ENCODE measurements at regions not wholly inside any gene's neighbourhood (a gene's known extent, or its start where the extent isn't known, plus 50 kb on each side); places are given as distances from the start of the nearest gene placed in this dataset.

GRCh38 chr1:73811798-73812197, 386.2 kb downstream of the LRRIQ3 start:
- POLR2A ChIA-PET, result no interaction called here
- no peak for TF ChIP-seq CTCF (IDR thresholded peaks at IDR 0.05; ENCODE audit: control extremely low read depth, extremely low read depth, low read depth, missing control alignments)
- no peak for DNase-seq (ENCODE audit: extremely low spot score)
- CTCF ChIA-PET, result interaction anchor here (1.1 kb wide), 1 partner anchor 10 kb away, joined by 3 read pairs; no protein-coding TSS in a partner anchor

GRCh38 chr1:73804935-73805334, 393.0 kb downstream of the LRRIQ3 start:
- POLR2A ChIA-PET, result no interaction called here
- DNase-seq (ENCODE audit: extremely low spot score), result no peak
- no peak for TF ChIP-seq CTCF (IDR thresholded peaks at IDR 0.05; ENCODE audit: control extremely low read depth, extremely low read depth, low read depth, missing control alignments)
- CTCF ChIA-PET, result interaction anchor here (1.0 to 1.4 kb wide), 3 partner anchors 14 to 45 kb away, joined by 4 read pairs; no protein-coding TSS in a partner anchor

- DNase-seq (ENCODE audit: extremely low spot score), result no peak
- POLR2A ChIA-PET, result no interaction called here
- CTCF ChIA-PET, result no interaction called here
- no peak for TF ChIP-seq CTCF (IDR thresholded peaks at IDR 0.05; ENCODE audit: control extremely low read depth, extremely low read depth, low read depth, missing control alignments)
Measured at GRCh38 chr1:73803380-73803779, 394.6 kb downstream of the LRRIQ3 start.

- POLR2A ChIA-PET, result no interaction called here
- CTCF ChIA-PET, result interaction anchor here (0.8 kb wide), 1 partner anchor 11 kb away, joined by 3 read pairs; no protein-coding TSS in a partner anchor
- DNase-seq (ENCODE audit: extremely low spot score), result no peak
- TF ChIP-seq CTCF (IDR thresholded peaks at IDR 0.05; ENCODE audit: control extremely low read depth, extremely low read depth, low read depth, missing control alignments), result no peak
Measured at GRCh38 chr1:73801912-73802429, 396.0 kb downstream of the LRRIQ3 start.

- no peak for DNase-seq (ENCODE audit: extremely low spot score)
Measured at GRCh38 chr1:73800376-73800775, 397.6 kb downstream of the LRRIQ3 start.

GRCh38 chr1:73789965-73790364, 408.0 kb downstream of the LRRIQ3 start:
- no peak for TF ChIP-seq CTCF (IDR thresholded peaks at IDR 0.05; ENCODE audit: control extremely low read depth, extremely low read depth, low read depth, missing control alignments)
- ChIA-PET POLR2A (no interaction called here), CTCF (interaction anchor here (1.1 kb wide), 1 partner anchor 15 kb away, joined by 4 read pairs; no protein-coding TSS in a partner anchor)
- no peak for DNase-seq (ENCODE audit: extremely low spot score)

More at GRCh38 chr1:73800376-73800775, 397.6 kb downstream of the LRRIQ3 start:
- ChIA-PET CTCF (interaction anchor here (1.0 kb wide), 1 partner anchor 30 kb away, joined by 3 read pairs; no protein-coding TSS in a partner anchor), POLR2A (no interaction called here)
- no peak for TF ChIP-seq CTCF (IDR thresholded peaks at IDR 0.05; ENCODE audit: control extremely low read depth, extremely low read depth, low read depth, missing control alignments)

Data from GM10248 (cell line).